Right lobe of liver (tissue), 4 donors: ENCODE measurements at regions not wholly inside any gene's neighbourhood (a gene's known extent, or its start where the extent isn't known, plus 50 kb on each side); places are given as distances from the start of the nearest gene placed in this dataset.

Source experiments
- POLR2A ChIP-seq: fragments of 450-650 bp; IDR thresholded peaks from one replicate; pipeline ENCODE4 v1.6.1; 2017; ENCODE audit warnings: antibody characterized with exemption, mild to moderate bottlenecking
- TF ChIP-seq, protein P1 (sequence below), 4 donors: fragments of 200-600 bp in 3 of 4; fragments of 450-650 bp in 1 of 4; IDR thresholded peaks; one replicate each; pipeline versions ENCODE4 v1.5.1 to v1.8.0; 2016 to 2022; ENCODE audit warnings: antibody characterized with exemption in 4 of 4, mild to moderate bottlenecking in 2 of 4
- donor health status: DM: no; HTN: no; CAD: no.
- donor health status: DM: no; HTN: no; CAD: no.
- donor health status: DM: no; HTN: yes; CAD: no.

DNA sequence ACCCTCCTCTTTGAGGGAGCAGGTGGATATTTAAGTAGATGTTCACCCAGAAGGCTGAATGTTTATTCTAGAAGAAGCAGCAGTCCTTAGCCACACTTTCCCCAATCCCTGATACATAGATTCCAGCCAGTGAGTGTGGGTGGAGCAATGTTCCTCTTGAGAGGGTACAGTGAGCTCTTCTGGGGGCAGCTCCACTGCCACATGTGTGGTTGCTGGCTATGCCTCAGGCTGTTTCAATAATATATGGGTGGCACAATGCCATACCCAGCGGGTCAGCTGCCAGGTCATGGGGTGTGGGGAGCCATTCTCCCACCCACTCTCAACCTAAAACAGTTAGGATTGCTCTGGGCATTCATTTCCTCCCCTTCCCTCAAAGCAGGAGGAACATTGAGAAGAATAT is 61.6 kb upstream of the DAB2 start:
- TF ChIP-seq, protein P1, sequence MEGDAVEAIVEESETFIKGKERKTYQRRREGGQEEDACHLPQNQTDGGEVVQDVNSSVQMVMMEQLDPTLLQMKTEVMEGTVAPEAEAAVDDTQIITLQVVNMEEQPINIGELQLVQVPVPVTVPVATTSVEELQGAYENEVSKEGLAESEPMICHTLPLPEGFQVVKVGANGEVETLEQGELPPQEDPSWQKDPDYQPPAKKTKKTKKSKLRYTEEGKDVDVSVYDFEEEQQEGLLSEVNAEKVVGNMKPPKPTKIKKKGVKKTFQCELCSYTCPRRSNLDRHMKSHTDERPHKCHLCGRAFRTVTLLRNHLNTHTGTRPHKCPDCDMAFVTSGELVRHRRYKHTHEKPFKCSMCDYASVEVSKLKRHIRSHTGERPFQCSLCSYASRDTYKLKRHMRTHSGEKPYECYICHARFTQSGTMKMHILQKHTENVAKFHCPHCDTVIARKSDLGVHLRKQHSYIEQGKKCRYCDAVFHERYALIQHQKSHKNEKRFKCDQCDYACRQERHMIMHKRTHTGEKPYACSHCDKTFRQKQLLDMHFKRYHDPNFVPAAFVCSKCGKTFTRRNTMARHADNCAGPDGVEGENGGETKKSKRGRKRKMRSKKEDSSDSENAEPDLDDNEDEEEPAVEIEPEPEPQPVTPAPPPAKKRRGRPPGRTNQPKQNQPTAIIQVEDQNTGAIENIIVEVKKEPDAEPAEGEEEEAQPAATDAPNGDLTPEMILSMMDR (IDR thresholded peaks at IDR 0.05) = no peak
- no peak for TF ChIP-seq POLR2A
